T-cell (primary cell): ENCODE measurements at regions not wholly inside any gene's neighbourhood (a gene's known extent, or its start where the extent isn't known, plus 50 kb on each side); places are given as distances from the start of the nearest gene placed in this dataset.
"Not testable (repeated sequence)": the region's sequence is repeated elsewhere in the genome, so short reads cannot be mapped to it uniquely, and the experiment has no call there.

Experiments
- ATAC-seq, 4 experiments: fragments of 200-7000 bp in 3 of 4; fragments of 150-1000 bp in 1 of 4; cut with Tn5 transposase; replicated peaks in 1 of 4; 1 replicate in 3 of 4; 2 replicates in 1 of 4; pipeline ENCODE4 v1.10.0; 2021; ENCODE audit warnings: moderate library complexity in 3 of 4, mild to moderate bottlenecking in 2 of 4, moderate number of reproducible peaks in 1 of 4
- CTCF ChIA-PET, 2 donors: fragments of 300-600 bp; sonication (Branson Sonifier 250); formaldehyde crosslinking; loops; one replicate each; lab custom pipeline; 2022; ENCODE audit warnings: antibody characterized with exemption in 2 of 2; lab: Charles Lee
- POLR2A ChIA-PET, 2 donors: fragments of 300-600 bp; sonication (Branson Sonifier 250); formaldehyde crosslinking; loops; one replicate each; lab custom pipeline; 2022; ENCODE audit warnings: antibody characterized with exemption in 2 of 2; lab: Charles Lee
- DNase-seq, 35 experiments: peaks; one replicate each; pipeline versions ENCODE4 v3.0.0 to v3.0.0-alpha.2; 2013 to 2023
- H3K27ac ChIP-seq: one replicate; pipeline ENCODE4 v1.5.1; 2013; ENCODE audit warnings: low read length
- H3K27me3 ChIP-seq, 2 experiments: replicated peaks in 1 of 2; 1 replicate in 1 of 2; 2 replicates in 1 of 2; pipeline versions ENCODE4 v1.6.1 to v1.7.0; 2013; ENCODE audit warnings: low read length in 1 of 2, mixed read lengths in 1 of 2; ENCODE audit not compliant: control insufficient read depth in 2 of 2, insufficient read depth in 2 of 2; ENCODE audit errors: extremely low read depth in 1 of 2
- H3K36me3 ChIP-seq, 2 donors: 1 replicate in 1 of 2; 2 replicates in 1 of 2; pipeline versions ENCODE4 v1.6.1 to v1.7.0; 2013; ENCODE audit warnings: low read length in 1 of 2; ENCODE audit not compliant: control insufficient read depth in 2 of 2, insufficient read depth in 1 of 2; ENCODE audit errors: extremely low read depth in 1 of 2
- H3K4me1 ChIP-seq, 2 experiments: 1 replicate in 1 of 2; 2 replicates in 1 of 2; pipeline versions ENCODE4 v1.6.1 to v1.7.0; 2013; ENCODE audit warnings: low read length in 2 of 2, mixed read lengths in 1 of 2; ENCODE audit not compliant: insufficient read depth in 2 of 2, control insufficient read depth in 1 of 2; ENCODE audit errors: extremely low read depth in 1 of 2
- H3K4me3 ChIP-seq, 2 donors: 1 replicate in 1 of 2; 2 replicates in 1 of 2; pipeline versions ENCODE4 v1.5.1 to v1.7.0; 2013; ENCODE audit warnings: mild to moderate bottlenecking in 2 of 2, low read length in 1 of 2, moderate library complexity in 1 of 2; ENCODE audit not compliant: control insufficient read depth in 1 of 2; ENCODE audit errors: extremely low read depth in 1 of 2
- H3K9me3 ChIP-seq: 2 replicates; pipeline ENCODE4 v1.7.0; 2013
- H3K27ac Mint-ChIP-seq, 2 donors: one replicate each; pipeline ENCODE4 v1.8.0; 2020 to 2021; ENCODE audit warnings: mild to moderate bottlenecking in 2 of 2, mixed read lengths in 2 of 2
- H3K27me3 Mint-ChIP-seq, 2 donors: one replicate each; pipeline ENCODE4 v1.8.0; 2021 to 2022; ENCODE audit warnings: mixed read lengths in 2 of 2
- H3K36me3 Mint-ChIP-seq: one replicate; pipeline ENCODE4 v1.8.0; 2021; ENCODE audit warnings: mixed read lengths
- H3K4me1 Mint-ChIP-seq, 3 donors: one replicate each; pipeline ENCODE4 v1.8.0; 2020 to 2022; ENCODE audit warnings: mixed read lengths in 3 of 3, mild to moderate bottlenecking in 1 of 3
- H3K4me3 Mint-ChIP-seq, 3 donors: one replicate each; pipeline ENCODE4 v1.8.0; 2020 to 2022; ENCODE audit warnings: mild to moderate bottlenecking in 3 of 3, mixed read lengths in 3 of 3, moderate library complexity in 3 of 3
- H3K9me3 Mint-ChIP-seq, 3 donors: one replicate each; pipeline ENCODE4 v1.8.0; 2020 to 2022; ENCODE audit warnings: mixed read lengths in 3 of 3
- WGBS: methylation state at CpG from one replicate; pipeline ENCODE4 v1.1.5; 2013; ENCODE audit warnings: missing lambda C conversion rate; ENCODE audit not compliant: insufficient coverage; 5-methylcytosine and 5-hydroxymethylcytosine counted together

DNA sequence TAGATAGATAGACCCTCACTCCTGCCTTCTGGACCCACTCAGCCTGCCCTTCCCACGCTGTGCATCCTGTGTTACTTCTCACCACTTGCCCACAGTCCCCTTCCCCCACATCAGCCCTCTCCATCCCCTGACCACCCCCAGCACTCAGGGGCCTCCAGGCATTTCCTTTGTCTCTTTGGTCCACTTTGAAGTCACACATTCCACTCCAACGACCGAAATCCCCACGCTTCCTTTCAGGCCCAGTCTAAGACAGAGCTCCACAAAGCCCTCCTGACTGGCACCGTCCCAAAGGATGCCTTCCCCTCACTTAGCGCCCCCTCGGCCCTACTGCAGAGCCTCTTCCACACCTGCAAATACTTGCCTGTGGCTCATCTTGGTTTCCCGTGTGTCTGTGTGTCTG lies 83.8 kb downstream of the FOXF2 start:
- H3K4me3 Mint-ChIP-seq, result no peak overlapping the region
- WGBS, result 54% methylated on average over 6 of the region's 8 CpGs
- POLR2A ChIA-PET, result no interaction called here
- no peak overlapping the region for H3K27ac Mint-ChIP-seq
- Histone ChIP-seq H3K27me3 (peaks cover 2 to 5% of the 10 kb centered on the region in 2 experiments), H3K36me3 (no peaks in the 10 kb centered on the region), H3K4me1 (no peaks in the 10 kb centered on the region), H3K4me3 (no peak overlapping the region), H3K9me3 (no peaks in the 10 kb centered on the region), H3K27ac (no peak overlapping the region)
- H3K4me1 Mint-ChIP-seq, result no peaks in the 10 kb centered on the region
- no peaks in the 10 kb centered on the region for H3K36me3 Mint-ChIP-seq
- ATAC-seq, result no peak
- CTCF ChIA-PET, result no interaction called here
- DNase-seq, result no peak
- peaks cover 26 to 31% of the 10 kb centered on the region in 2 donors for H3K27me3 Mint-ChIP-seq
- no peaks in the 10 kb centered on the region for H3K9me3 Mint-ChIP-seq

DNA sequence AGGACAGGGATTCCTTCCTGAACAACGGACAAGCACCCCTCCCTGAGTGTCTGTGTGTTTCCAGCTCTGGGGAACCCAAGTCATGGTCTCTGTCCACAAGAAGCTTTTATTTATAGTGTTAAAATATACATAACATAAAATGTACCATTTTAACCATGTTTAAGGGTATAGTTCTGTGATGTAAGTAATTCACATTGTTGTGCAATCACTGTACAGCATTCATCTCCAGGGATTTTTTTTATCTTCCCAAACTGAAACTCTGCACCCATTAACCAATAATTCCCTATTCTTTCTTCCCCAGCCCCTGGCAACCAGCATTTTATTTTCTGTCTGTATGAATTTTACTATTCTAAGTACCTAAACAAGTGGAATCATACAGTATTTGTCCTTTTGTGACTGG lies 84.2 kb downstream of the FOXF2 start:
- peaks cover 25 to 31% of the 10 kb centered on the region in 2 donors for H3K27me3 Mint-ChIP-seq
- Histone ChIP-seq H3K4me3 (no peak overlapping the region), H3K4me1 (no peaks in the 10 kb centered on the region), H3K27me3 (peaks cover 2 to 5% of the 10 kb centered on the region in 2 experiments), H3K36me3 (no peaks in the 10 kb centered on the region), H3K27ac (no peak overlapping the region), H3K9me3 (no peaks in the 10 kb centered on the region)
- CTCF ChIA-PET, result no interaction called here
- no peak overlapping the region for H3K4me3 Mint-ChIP-seq
- ATAC-seq, result no peak
- no peaks in the 10 kb centered on the region for H3K36me3 Mint-ChIP-seq
- POLR2A ChIA-PET, result no interaction called here
- H3K4me1 Mint-ChIP-seq, result no peaks in the 10 kb centered on the region
- no peak overlapping the region for H3K27ac Mint-ChIP-seq
- H3K9me3 Mint-ChIP-seq, result peaks cover 0 to 3% (median 0%) of the 10 kb centered on the region in 3 donors
- no CpG with 5 or more reads among the region's 1 CpG for WGBS
- DNase-seq, result no peak

GRCh38 chr6:1474205-1474604 lies 84.8 kb downstream of the FOXF2 start:
- Mint-ChIP-seq H3K9me3 (peaks cover 0 to 5% (median 0%) of the 10 kb centered on the region in 3 donors), H3K4me3 (no peak overlapping the region), H3K27me3 (peaks cover 25 to 30% of the 10 kb centered on the region in 2 donors), H3K4me1 (no peaks in the 10 kb centered on the region), H3K36me3 (no peaks in the 10 kb centered on the region), H3K27ac (no peak overlapping the region)
- ChIA-PET POLR2A (no interaction called here), CTCF (no interaction called here)
- no peak for DNase-seq
- Histone ChIP-seq H3K9me3 (no peaks in the 10 kb centered on the region), H3K27me3 (peaks cover 2 to 5% of the 10 kb centered on the region in 2 experiments), H3K4me1 (no peaks in the 10 kb centered on the region), H3K4me3 (no peak overlapping the region), H3K36me3 (no peaks in the 10 kb centered on the region), H3K27ac (no peak overlapping the region)
- WGBS, result no CpG with 5 or more reads among the region's 4 CpGs
- ATAC-seq, result no peak

GRCh38 chr6:1475174-1475573 lies 85.8 kb downstream of the FOXF2 start:
- H3K4me1 ChIP-seq, result no peaks in the 10 kb centered on the region
- H3K27ac ChIP-seq, result no peak overlapping the region
- no peak for ATAC-seq
- WGBS, result no CpG with 5 or more reads among the region's 1 CpG
- ChIA-PET CTCF (no interaction called here), POLR2A (no interaction called here)
- H3K9me3 ChIP-seq, result no peaks in the 10 kb centered on the region
- H3K36me3 ChIP-seq, result no peaks in the 10 kb centered on the region
- DNase-seq, result no peak
- H3K4me3 ChIP-seq, result no peak overlapping the region
- H3K4me3 Mint-ChIP-seq, result no peak overlapping the region
- peaks cover 25 to 30% of the 10 kb centered on the region in 2 donors for H3K27me3 Mint-ChIP-seq
- peaks cover 2 to 5% of the 10 kb centered on the region in 2 experiments for H3K27me3 ChIP-seq
- no peak overlapping the region for H3K27ac Mint-ChIP-seq
- no peaks in the 10 kb centered on the region for H3K36me3 Mint-ChIP-seq
- no peaks in the 10 kb centered on the region for H3K4me1 Mint-ChIP-seq
- H3K9me3 Mint-ChIP-seq, result peaks cover 0 to 5% (median 0%) of the 10 kb centered on the region in 3 donors

DNA sequence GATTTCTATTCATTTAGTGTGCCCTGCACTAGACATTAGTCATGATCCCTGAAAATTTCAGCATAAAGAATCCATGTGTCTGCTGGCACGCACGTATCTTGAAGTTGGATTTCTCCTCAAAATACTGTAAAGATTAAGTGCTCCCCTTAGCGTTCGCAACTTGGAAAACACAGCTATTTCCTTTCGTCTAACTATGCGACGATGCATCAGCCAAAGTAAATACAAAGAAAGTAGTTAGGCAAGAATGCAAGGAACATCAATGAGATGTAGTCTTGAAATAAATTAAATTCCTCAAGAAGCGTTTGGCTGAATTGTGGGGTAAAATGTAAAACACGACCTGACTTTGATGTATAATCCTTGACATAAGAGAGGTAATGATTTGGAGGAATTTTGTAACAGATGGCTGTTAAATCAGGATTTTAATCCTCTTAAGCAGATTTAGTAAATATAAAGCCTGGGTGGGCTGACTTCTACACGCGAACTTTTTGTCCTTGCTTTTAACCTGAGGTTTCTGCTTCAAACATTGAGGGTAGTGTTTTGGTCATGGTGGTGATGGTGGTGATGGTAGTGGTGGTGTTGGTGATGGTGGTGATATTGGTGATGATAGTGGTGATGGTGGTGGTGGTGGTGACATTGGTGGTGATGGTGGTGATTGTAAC lies 88.2 kb downstream of the FOXF2 start:
- Mint-ChIP-seq H3K27me3 (peaks cover 18 to 29% of the 10 kb centered on the region in 2 donors), H3K27ac (no peak overlapping the region), H3K4me3 (no peak overlapping the region), H3K9me3 (peaks cover 0 to 5% (median 0%) of the 10 kb centered on the region in 3 donors), H3K4me1 (no peaks in the 10 kb centered on the region), H3K36me3 (no peaks in the 10 kb centered on the region)
- 88% methylated on average over 7 of the region's 11 CpGs for WGBS
- Histone ChIP-seq H3K4me1 (no peaks in the 10 kb centered on the region), H3K36me3 (no peaks in the 10 kb centered on the region), H3K4me3 (no peak overlapping the region), H3K27ac (no peak overlapping the region), H3K27me3 (peaks cover 0 to 8% of the 10 kb centered on the region in 2 experiments), H3K9me3 (no peaks in the 10 kb centered on the region)
- POLR2A ChIA-PET, result no interaction called here
- CTCF ChIA-PET, result no interaction called here
- DNase-seq (no peak), ATAC-seq (no peak)

DNA sequence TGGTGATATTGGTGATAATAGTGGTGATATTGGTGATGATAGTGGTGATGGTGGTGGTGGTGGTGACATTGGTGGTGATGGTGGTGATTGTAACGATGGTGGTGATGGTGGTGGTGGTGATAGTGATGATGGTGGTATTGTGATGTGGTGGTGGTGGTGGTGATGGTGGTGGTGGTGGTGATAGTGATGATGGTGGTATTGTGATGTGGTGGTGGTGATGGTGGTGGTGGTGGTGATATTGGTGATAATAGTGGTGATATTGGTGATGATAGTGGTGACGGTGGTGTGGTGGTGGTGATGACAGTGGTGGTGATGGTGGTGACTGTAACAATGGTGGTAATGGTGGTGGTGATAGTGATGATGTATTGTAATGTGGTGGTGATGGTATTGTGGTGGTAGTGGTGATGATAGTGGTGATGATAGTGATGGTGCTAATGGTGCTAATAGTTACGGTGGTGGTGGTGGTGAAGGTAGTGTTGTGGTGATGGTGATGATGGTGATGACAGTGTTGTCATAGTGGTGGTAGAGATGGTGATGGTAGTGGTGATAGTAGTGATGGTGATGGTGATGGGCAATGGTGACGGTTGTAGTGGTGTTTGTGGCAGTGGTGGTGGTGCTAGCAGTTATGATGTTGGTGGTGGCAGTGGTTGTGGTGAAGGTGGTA lies 88.9 kb downstream of the FOXF2 start:
- H3K36me3 ChIP-seq, H3K27ac Mint-ChIP-seq, ATAC-seq, H3K9me3 ChIP-seq, H3K9me3 Mint-ChIP-seq, H3K4me3 ChIP-seq, H3K4me1 Mint-ChIP-seq, DNase-seq, H3K27ac ChIP-seq, H3K27me3 ChIP-seq, POLR2A ChIA-PET, CTCF ChIA-PET, H3K4me3 Mint-ChIP-seq, H3K4me1 ChIP-seq, H3K36me3 Mint-ChIP-seq: not testable (repeated sequence)
- WGBS, result 72% methylated on average over 4 of the region's 4 CpGs
- H3K27me3 Mint-ChIP-seq, result peaks cover 16 to 23% of the 10 kb centered on the region in 2 donors
